Embryonic facial prominence (tissue), 1 donor: ENCODE measurements at regions not wholly inside any gene's neighbourhood (a gene's known extent, or its start where the extent isn't known, plus 50 kb on each side); places are given as distances from the start of the nearest gene placed in this dataset.

Experiments
- DNase-seq: peaks from one replicate; pipeline ENCODE4 v3.0.0-alpha.2; 2016; ENCODE audit errors: extremely low spot score

GRCh38 chr11:24005202-24005876 is 491.5 kb upstream of the LUZP2 start:
- no peak for DNase-seq

GRCh38 chr11:24043842-24044241 is 453.0 kb upstream of the LUZP2 start:
- DNase-seq = no peak

GRCh38 chr11:24046731-24047130 is 450.1 kb upstream of the LUZP2 start:
- no peak for DNase-seq

GRCh38 chr11:24056051-24056450 is 440.8 kb upstream of the LUZP2 start:
- no peak for DNase-seq

- DNase-seq = no peak
Measured at GRCh38 chr11:24060125-24060524, 436.7 kb upstream of the LUZP2 start.

- DNase-seq = peak; percentile 16
Measured at GRCh38 chr11:24064309-24064903, 432.4 kb upstream of the LUZP2 start.

- DNase-seq = no peak
Measured at GRCh38 chr11:24068197-24068596, 428.7 kb upstream of the LUZP2 start.

- no peak for DNase-seq
Measured at GRCh38 chr11:24070435-24070834, 426.4 kb upstream of the LUZP2 start.

GRCh38 chr11:24078018-24078417 is 418.8 kb upstream of the LUZP2 start:
- DNase-seq = no peak

GRCh38 chr11:24082241-24082640 is 414.6 kb upstream of the LUZP2 start:
- no peak for DNase-seq

- DNase-seq = no peak
Measured at GRCh38 chr11:24082860-24083259, 414.0 kb upstream of the LUZP2 start.

GRCh38 chr11:24084956-24085355 is 411.9 kb upstream of the LUZP2 start:
- DNase-seq = no peak

- no peak for DNase-seq
Measured at GRCh38 chr11:24086921-24087320, 409.9 kb upstream of the LUZP2 start.

- DNase-seq = no peak
Measured at GRCh38 chr11:24091594-24091993, 405.3 kb upstream of the LUZP2 start.

- DNase-seq = no peak
Measured at GRCh38 chr11:24093375-24093774, 403.5 kb upstream of the LUZP2 start.

GRCh38 chr11:24108609-24109008 is 388.2 kb upstream of the LUZP2 start:
- DNase-seq = no peak

GRCh38 chr11:24122291-24122690 is 374.6 kb upstream of the LUZP2 start:
- no peak for DNase-seq

- no peak for DNase-seq
Measured at GRCh38 chr11:24124876-24125275, 372.0 kb upstream of the LUZP2 start.

- DNase-seq = no peak
Measured at GRCh38 chr11:24131698-24132097, 365.2 kb upstream of the LUZP2 start.

- no peak for DNase-seq
Measured at GRCh38 chr11:24132471-24132870, 364.4 kb upstream of the LUZP2 start.

- DNase-seq = no peak
Measured at GRCh38 chr11:24134879-24135589, 361.8 kb upstream of the LUZP2 start.

GRCh38 chr11:24142062-24142461 is 354.8 kb upstream of the LUZP2 start:
- no peak for DNase-seq

GRCh38 chr11:24145411-24145810 is 351.4 kb upstream of the LUZP2 start:
- DNase-seq = no peak
